ENCODE measurements at regions not wholly inside any gene's neighbourhood (a gene's known extent, or its start where the extent isn't known, plus 50 kb on each side); places are given as distances from the start of the nearest gene placed in this dataset.

DNA sequence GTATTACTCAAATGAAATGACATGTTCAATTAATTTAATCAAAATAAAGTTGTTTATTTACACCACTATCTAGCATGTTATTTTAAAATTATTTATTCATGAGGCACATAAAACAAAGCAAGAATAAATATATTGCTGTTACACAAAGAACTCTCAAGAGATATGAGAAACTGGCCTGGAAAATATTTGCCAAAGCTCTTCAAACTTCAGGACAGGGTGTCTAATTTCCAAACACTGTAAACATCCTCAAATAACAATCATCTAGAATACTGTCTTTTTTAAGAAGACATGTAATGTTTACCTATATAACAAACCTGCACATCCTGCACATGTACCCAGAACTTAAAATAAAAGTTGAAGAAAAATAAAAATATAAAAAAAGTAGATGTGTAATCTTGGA, 876.6 kb downstream of the TUSC7 start:
- DNase-seq: no peak
- intact Hi-C loops (cut with DNase I): no loop called here
- no peaks in the 10 kb centered on the region for H3K9me3 ChIP-seq

DNA sequence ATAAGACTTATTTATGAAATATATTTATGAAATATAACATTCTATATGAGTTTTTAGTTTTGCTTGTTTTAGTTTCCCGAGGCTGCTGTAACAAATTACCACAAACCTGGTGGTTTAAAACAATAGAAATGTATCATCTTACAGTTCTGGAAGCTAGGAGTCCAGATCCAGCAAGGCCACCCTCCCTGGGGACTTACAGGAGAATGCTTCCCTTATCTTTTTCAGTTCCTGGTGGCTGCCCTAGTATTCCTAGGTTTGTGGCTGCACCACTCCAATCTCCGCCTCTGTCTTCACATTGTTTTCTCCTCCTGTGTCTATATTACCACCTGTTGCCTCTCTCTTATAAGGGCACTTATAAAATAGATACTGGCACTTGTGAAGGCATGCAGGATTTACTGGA, 877.8 kb downstream of the TUSC7 start:
- DNase-seq: no peak
- Histone ChIP-seq H3K27me3 (no peaks in the 10 kb centered on the region), H3K27ac (no peak overlapping the region), H3K36me3 (no peaks in the 10 kb centered on the region), H3K4me1 (no peaks in the 10 kb centered on the region), H3K4me3 (no peak overlapping the region), H3K9me3 (no peaks in the 10 kb centered on the region), H3K9ac (ENCODE audit: low read depth in 2 of 2, low read length in 2 of 2) (no peak overlapping the region)
- TF ChIP-seq, protein P1, sequence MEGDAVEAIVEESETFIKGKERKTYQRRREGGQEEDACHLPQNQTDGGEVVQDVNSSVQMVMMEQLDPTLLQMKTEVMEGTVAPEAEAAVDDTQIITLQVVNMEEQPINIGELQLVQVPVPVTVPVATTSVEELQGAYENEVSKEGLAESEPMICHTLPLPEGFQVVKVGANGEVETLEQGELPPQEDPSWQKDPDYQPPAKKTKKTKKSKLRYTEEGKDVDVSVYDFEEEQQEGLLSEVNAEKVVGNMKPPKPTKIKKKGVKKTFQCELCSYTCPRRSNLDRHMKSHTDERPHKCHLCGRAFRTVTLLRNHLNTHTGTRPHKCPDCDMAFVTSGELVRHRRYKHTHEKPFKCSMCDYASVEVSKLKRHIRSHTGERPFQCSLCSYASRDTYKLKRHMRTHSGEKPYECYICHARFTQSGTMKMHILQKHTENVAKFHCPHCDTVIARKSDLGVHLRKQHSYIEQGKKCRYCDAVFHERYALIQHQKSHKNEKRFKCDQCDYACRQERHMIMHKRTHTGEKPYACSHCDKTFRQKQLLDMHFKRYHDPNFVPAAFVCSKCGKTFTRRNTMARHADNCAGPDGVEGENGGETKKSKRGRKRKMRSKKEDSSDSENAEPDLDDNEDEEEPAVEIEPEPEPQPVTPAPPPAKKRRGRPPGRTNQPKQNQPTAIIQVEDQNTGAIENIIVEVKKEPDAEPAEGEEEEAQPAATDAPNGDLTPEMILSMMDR (IDR thresholded peaks at IDR 0.05): no peak
- intact Hi-C loops (cut with DNase I): no loop called here

More for the DNA sequence above, 876.6 kb downstream of the TUSC7 start:
- Histone ChIP-seq H3K4me1 (no peaks in the 10 kb centered on the region), H3K9ac (ENCODE audit: low read depth in 2 of 2, low read length in 2 of 2) (no peak overlapping the region), H3K27ac (no peak overlapping the region), H3K4me3 (no peak overlapping the region), H3K27me3 (no peaks in the 10 kb centered on the region), H3K36me3 (no peaks in the 10 kb centered on the region)
- TF ChIP-seq, protein P1 (IDR thresholded peaks at IDR 0.05): no peak

DNA sequence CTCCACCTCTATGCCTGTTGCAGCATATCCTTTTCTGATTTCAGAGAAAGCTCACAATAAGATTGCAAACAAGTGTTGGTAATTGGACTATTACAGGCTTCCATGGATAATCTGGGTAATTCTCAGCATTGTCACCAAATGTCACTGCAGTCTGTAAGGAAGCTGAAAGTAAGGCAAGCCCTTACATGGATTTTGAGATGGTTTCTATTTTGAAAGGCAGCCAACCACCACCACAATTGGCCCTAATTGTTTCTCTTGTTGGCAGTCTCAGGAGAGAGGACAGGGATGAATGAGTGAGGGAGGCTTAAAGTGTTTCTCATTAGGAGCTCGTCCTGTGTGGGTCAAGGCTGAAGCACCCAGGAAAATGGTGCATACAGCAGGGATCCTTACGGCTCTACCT, 879.9 kb downstream of the TUSC7 start:
- TF ChIP-seq, protein P1 (IDR thresholded peaks at IDR 0.05): no peak
- Histone ChIP-seq H3K27ac (no peak overlapping the region), H3K27me3 (no peaks in the 10 kb centered on the region), H3K9ac (ENCODE audit: low read depth in 2 of 2, low read length in 2 of 2) (no peak overlapping the region), H3K36me3 (no peaks in the 10 kb centered on the region), H3K9me3 (no peaks in the 10 kb centered on the region), H3K4me1 (no peaks in the 10 kb centered on the region), H3K4me3 (no peak overlapping the region)
- no peak for DNase-seq
- intact Hi-C loops (cut with DNase I): no loop called here

DNA sequence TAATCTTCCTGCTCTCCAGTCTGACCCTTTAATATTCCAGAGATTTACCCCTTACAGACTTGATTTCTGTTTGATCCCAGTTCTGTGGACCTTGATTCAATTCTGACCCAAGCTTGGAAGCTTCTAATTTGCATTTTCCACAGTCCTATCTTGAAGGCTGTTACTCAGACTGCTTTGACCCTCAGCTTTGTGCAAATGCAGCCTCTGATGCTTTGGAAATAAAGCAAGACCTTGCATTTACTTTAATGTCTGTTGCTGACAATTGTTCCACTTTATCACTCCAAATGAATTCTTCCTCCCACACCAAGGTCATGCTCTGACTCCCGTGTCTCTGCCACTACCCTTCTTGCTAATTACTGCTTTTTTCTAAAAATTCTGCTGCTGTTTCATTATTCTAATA, 886.0 kb downstream of the TUSC7 start:
- H3K27me3 ChIP-seq: no peaks in the 10 kb centered on the region

DNA sequence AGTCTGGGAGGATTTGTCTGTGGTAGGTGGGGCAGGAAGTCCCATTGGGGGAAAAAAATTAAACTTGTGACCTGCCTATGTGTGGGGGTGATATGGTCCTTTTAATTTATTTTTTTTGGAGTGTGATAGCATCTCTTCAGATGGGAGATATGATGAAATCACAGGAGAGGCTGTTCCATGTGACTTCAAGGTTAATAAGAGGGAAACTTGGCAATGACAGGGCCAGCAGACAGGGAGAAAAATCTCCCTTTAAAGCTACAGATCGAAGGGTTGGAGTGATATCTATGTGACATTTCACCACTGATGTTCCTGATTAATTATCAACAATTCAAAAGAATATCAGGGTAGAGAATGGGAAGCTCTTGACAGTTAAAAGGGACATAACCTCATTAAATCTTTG, 886.9 kb downstream of the TUSC7 start:
- Histone ChIP-seq H3K27me3 (no peaks in the 10 kb centered on the region), H3K27ac (no peak overlapping the region), H3K4me1 (no peaks in the 10 kb centered on the region), H3K4me3 (no peak overlapping the region), H3K9me3 (no peaks in the 10 kb centered on the region), H3K9ac (ENCODE audit: low read depth in 2 of 2, low read length in 2 of 2) (no peak overlapping the region), H3K36me3 (no peaks in the 10 kb centered on the region)
- DNase-seq: no peak
- intact Hi-C loops (cut with DNase I): no loop called here
- TF ChIP-seq, protein P1 (IDR thresholded peaks at IDR 0.05): no peak

More for the DNA sequence above, 886.0 kb downstream of the TUSC7 start:
- no peak overlapping the region for H3K4me3 ChIP-seq
- no peaks in the 10 kb centered on the region for H3K9me3 ChIP-seq
- no peak overlapping the region for H3K9ac ChIP-seq (ENCODE audit: low read depth in 2 of 2, low read length in 2 of 2)
- H3K4me1 ChIP-seq: no peaks in the 10 kb centered on the region
- DNase-seq: no peak
- no peaks in the 10 kb centered on the region for H3K36me3 ChIP-seq
- no peak overlapping the region for H3K27ac ChIP-seq
- intact Hi-C loops (cut with DNase I): no loop called here
- TF ChIP-seq, protein P1 (IDR thresholded peaks at IDR 0.05): no peak

DNA sequence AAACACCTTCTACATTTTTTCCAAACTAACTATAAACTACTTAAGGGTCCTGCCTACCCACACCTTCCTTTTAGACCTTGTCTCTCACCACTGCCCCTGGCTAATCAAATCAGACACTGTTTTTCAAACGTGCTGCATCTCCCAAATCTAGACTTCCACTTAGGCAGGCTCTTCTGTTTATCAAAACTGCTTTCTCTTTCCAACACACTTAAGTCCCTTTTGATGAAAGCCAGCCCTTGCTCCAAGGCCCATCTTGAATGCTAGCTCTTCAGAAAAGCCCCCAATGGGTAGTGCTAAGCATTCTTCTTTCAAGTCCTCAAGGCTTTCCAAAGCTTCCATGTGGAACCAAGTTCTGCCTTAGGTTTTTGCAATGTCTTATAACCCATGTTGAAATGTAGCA, 888.3 kb downstream of the TUSC7 start:
- intact Hi-C loops (cut with DNase I): no loop called here
- DNase-seq: no peak
- Histone ChIP-seq H3K4me1 (no peaks in the 10 kb centered on the region), H3K27ac (no peak overlapping the region), H3K27me3 (no peaks in the 10 kb centered on the region), H3K9ac (ENCODE audit: low read depth in 2 of 2, low read length in 2 of 2) (no peak overlapping the region), H3K4me3 (no peak overlapping the region), H3K36me3 (no peaks in the 10 kb centered on the region), H3K9me3 (no peaks in the 10 kb centered on the region)
- TF ChIP-seq, protein P1 (IDR thresholded peaks at IDR 0.05): no peak

All from colonic mucosa (tissue), 4 donors.